GM21515 (cell line): ENCODE measurements at regions not wholly inside any gene's neighbourhood (a gene's known extent, or its start where the extent isn't known, plus 50 kb on each side); places are given as distances from the start of the nearest gene placed in this dataset.

Experiments used
- ATAC-seq: cut with Tn5 transposase; IDR thresholded peaks from one replicate; pipeline ENCODE4 v1.9.1; 2021; ENCODE audit not compliant: unreplicated experiment

GRCh38 chr16:73286346-73287267 is 238.7 kb upstream of the ZFHX3 start:
- ATAC-seq, result no peak

DNA sequence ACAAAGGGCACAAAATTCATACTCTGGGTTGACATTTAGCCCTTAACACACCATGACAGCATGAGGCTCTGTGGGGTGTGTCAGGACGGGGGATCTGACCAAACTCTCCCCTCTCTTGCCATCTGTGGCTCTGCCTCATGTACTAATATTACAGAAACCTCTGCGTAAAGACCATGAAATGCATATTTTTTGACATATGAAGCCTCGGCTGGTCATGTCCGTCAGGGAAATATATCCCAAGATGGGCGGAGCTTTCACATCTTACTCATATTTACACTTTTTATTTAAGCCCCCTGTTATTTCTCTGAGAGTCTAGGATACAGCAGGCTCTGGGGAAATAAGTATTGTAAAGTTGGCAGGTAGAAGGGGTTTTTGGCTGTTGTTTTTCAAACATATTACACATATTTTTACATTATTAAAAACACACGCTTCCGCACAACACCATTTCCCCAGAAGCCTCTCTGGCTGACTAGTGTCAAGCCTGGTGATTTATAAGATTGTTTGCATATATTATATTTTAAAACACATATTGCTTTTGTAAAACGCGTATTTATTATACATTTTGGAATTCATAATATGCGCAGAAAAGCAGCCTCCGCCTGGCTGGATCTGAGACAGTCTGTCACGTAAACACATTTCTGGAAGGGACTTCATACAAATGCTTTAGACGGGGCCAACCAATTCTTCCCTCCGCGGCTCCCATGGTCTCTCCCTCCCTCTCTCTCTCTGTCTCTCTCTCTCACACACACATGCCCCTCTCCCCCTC is 237.7 kb upstream of the ZFHX3 start:
- no peak for ATAC-seq

DNA sequence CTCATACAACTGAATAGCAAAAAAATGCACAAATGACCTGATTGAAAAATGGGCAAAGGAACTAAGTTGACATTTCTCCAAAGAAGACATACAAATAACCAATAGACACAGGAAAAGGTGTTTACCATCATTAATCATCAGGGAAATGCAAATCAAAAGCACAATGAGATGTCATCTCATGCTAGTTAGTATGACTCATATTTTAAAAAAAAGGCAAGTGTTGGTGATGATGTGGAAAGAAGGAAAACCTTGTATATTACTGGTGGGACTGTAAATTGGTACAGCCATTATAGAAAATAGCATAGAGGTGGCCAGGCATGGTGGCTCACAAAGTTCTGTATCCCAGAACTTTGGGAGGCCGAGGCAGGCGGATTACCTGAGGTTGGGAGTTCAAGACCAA is 232.5 kb upstream of the ZFHX3 start:
- no peak for ATAC-seq

DNA sequence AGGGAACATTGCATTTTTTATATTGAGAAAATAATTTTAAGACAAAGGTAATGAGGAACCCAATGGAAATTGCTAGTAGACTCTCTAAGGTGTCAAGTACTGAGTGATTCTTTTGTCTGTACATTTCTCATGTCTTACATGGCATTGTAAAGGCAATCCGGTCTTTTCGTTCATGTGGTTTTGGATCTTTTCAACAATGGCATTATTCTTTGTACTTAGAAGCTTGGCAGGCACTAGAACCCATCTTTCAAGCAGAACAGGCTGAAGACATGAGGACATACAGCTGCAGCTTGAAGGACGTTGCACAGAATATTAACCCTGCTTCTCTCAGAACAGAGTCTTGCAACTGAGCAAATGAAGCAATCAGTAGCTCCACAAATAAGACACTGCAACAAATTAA is 231.5 kb upstream of the ZFHX3 start:
- ATAC-seq, result no peak

DNA sequence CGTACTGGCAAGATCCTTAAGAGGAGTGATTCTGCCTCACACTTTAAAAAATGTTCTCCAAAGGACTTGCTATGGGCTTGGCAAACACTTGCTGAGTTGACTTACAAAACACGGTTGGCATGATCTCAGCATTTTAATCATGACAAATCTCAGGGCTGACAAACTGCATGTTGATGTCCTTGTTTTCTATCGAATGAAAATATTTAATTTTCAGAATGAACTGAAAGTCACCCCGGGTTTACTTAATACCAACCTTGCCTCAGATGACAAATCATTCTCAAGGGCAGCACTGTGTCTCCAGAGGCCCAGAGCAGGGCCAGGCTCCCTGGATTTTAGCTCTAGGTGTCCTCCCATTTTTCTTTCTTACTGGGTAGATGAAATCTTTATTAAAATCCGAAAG is 229.1 kb upstream of the ZFHX3 start:
- ATAC-seq, result no peak

GRCh38 chr16:73275448-73275847 is 227.5 kb upstream of the ZFHX3 start:
- no peak for ATAC-seq

DNA sequence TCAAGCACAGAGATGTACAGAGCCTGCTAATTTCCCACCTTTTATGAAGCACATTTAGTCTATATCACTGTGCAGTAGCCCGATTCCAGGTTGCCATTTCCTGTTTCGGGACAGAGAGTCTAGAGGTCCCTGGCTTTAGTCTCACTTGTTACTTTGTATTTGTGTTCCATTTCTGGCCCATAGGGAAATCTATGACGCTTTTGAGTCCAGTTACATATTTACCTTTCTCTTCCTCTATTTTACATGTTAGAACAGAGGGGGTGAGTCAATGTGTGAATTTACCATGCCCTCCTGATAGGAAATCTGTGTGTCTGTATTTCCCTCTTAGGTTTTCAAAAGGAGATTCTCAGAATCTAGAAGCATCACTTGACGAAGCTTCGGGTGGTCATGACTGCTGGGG is 227.1 kb upstream of the ZFHX3 start:
- no peak for ATAC-seq

- no peak for ATAC-seq
Observed at GRCh38 chr16:73274140-73274539, 226.2 kb upstream of the ZFHX3 start.

DNA sequence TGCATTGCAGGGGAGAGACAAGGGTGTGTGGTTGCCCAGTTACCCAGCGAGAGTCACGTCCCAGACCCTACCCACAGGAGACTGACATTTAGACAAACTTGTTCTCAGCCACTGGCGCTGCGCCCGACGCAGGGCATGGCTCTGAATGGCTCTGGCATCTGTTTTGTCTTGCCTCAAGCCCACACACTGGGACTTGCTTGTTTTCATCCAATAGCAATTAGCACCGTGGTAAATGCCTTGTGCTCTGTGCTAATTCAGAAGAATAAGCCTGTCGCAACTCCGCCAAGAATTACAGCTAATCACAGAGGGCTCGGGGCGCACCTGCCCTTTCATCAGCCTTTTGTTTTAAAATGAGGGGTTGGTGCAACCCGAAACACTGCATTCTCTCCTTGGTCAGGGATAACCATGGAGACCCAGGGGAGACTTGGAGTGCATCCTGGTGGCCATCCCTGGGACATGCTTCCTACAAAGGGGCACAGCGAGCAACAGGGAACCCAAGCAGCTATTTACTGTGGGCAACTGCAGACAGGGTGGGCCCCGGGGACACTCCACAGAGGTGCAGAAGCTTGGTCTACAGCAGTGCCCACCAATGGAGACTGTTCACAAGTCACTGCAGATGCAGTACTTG is 220.6 kb upstream of the ZFHX3 start:
- no peak for ATAC-seq

DNA sequence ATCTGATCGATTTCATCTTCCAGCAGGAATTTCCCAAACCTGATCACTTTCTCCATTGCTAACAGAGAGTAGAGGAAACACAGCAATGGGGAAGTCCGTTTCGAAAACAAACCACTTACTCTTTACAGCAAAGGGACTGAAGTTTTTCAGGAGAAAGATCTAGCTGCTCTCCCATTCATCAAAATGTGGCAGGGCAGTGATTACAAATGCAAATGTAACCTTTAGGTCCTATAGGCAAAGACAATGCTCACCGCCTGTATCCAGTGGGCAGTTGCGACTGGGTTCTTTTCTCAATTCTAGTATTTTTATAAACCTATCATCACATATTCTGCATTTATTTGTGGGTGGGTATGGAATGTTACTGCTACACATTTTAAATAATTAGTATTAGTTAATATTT is 218.0 kb upstream of the ZFHX3 start:
- no peak for ATAC-seq

DNA sequence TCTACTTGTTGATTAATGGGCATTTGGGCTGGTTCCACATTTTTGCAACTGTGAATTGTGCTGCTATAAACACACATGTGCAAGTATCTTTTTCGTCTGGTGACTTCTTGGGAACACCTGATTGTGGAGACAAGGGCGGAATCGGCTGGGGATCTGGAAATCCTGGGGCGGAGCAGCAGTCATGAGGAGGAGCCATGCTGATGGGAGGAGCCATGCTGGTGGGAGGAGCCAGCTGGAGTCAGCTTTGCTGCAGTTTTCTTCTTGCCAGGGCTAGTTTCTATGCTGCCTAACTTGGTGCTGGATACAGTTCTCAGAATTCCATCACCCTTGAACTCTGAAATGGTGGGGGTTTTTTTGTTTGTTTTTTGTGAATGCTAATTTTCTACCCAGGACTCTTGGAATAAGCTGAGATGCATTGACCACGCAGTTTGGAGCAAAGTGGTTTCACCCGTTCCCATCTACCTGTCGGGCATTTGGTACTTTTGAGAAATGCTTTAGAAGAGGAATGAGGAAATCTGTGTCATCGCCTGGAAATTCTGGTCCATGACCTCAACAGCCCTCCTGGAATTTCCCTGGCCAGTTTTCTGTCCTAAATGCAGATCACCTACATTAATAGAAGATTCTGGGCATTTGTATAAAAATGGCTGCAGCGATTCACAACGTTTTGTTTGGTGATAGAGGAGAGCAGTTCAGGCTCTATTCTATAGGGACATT is 217.4 kb upstream of the ZFHX3 start:
- no peak for ATAC-seq

GRCh38 chr16:73262931-73263330 is 215.0 kb upstream of the ZFHX3 start:
- ATAC-seq, result no peak

DNA sequence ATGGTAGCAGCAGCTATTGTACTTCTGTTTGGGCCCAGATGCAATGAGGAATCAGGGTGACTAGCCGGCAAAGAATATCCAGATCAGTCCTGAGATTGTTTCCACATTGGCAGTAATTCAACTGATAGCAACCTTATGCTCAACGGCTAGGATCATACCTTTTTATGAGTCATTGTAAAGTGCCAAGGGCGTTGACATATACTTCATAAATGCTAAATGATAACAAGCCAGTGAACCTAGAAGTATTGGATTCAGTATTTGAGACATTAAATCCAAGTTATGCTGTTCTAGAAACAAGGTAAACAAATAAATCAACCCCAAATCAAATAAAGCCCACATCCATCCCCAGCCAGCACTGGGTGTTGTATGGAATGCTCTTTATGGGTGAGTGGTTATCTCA is 207.1 kb upstream of the ZFHX3 start:
- no peak for ATAC-seq

DNA sequence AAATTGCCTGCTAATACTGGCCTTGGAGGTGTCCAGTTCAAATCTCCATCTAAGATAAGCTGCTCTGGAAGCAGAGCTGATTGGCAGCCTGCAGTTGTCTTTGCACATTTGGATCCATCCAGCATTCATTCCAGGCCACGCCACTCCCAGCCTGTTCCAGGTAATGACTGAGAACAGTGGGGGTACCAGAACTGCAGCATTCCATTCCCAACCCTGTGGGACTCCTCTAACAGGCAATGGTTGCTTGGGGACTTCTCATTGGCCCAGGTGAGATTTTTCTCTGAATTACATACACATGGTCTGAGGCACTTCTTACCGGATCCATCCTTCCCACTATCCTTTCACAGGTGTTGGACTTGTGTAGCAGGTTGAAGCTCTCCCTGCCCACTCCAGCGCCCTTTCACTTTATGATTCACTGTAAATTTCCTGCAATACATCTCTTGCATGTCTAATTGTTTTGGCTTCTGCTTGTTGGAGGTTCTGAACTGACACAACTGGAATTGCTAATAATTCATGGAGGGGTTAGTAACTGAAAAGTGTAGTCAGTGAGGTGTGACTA is 206.1 kb upstream of the ZFHX3 start:
- ATAC-seq, result no peak

DNA sequence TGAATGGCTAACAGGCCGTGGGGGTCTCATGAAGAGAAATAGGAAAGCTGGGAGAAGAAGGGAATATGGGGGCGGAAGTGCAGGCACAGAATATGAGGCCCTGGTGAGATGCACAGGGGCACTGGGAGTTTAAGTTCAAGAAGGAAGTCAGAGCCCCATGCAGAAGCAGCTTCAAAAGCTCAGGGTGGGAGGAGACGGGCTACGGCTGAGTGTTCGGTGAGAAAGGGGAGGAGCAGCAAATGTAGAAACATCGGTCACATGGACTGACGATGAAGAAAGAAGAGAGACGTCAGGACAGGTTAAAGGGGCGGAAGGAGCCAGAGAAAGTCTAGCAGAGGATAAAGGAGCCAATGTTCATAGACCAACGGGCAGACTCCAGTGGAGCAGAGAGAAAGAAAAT is 204.5 kb upstream of the ZFHX3 start:
- ATAC-seq, result no peak

DNA sequence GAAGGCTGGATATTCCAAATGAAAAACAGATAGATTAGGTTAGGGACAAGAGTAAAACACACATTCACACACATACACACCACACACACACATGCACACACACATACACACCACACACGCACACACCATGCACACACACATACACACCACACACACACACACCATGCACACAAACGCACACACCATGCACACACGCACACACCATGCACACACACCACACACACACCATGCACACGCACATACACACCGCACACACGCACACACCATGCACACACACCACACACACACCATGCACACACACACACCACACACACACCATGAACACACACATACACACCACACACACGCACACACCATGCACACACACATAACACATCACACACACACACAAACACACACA is 203.7 kb upstream of the ZFHX3 start:
- no peak for ATAC-seq

DNA sequence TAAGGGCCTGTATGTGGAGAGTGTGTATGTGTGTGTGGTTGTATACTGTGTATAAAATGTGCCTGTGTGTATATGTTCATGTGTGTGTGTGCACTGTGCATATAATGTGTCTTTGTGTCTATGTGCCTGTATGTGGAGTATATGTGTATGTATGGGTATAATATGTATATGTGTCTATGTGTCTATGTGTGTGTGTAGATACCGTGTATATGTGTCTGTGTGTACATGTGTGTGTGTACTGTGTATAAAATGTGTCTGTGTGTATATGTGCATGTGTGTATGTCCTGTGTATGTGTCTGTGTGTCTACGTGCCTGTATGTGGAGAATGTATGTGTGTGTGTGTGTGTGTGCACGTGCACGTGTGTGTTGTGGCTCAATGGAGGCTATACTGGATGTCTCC is 200.4 kb upstream of the ZFHX3 start:
- ATAC-seq, result no peak

GRCh38 chr16:73240920-73241319 is 193.0 kb upstream of the ZFHX3 start:
- no peak for ATAC-seq

DNA sequence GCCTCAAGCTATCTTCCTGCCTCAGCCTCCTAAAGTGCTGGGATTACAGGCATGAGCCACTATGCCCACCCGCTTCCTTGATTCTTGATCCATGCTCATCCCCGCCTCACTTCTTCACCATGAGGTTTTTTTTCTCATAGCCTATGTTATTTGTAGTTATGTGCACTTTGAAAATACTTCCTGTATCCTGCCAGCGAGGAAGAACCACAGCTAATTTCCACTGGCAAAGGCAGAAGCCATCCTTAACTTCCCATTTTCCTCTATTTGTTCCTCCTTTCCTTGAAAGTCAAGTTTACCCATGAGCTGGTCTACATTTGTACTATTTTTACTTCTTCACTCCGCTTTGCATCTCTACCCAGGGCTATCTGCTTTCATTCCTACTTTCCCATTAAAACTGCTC is 189.7 kb upstream of the ZFHX3 start:
- ATAC-seq, result no peak

- no peak for ATAC-seq
Observed at GRCh38 chr16:73234496-73234895, 186.6 kb upstream of the ZFHX3 start.

GRCh38 chr16:73233846-73234424 is 186.0 kb upstream of the ZFHX3 start:
- ATAC-seq, result no peak
